ENCODE measurements at regions not wholly inside any gene's neighbourhood (a gene's known extent, or its start where the extent isn't known, plus 50 kb on each side); places are given as distances from the start of the nearest gene placed in this dataset.
A peak's percentile ranks its signal among the peaks of the same experiment; 100 is the strongest.

- TF ChIP-seq CTCF (conservative IDR thresholded peaks at IDR 0.05; ENCODE audit: low read depth, low read length) (peak; percentile 82), EZH2 (IDR thresholded peaks at IDR 0.05; ENCODE audit: borderline replicate concordance, low read depth, low read length, poor library complexity, severe bottlenecking) (no peak)
Observed at GRCh38 chr13:89695343-89696257, 1651.9 kb upstream of the MIR17HG start.

Measured in A673 (cell line).